Keratinocyte (primary cell): ENCODE measurements at regions not wholly inside any gene's neighbourhood (a gene's known extent, or its start where the extent isn't known, plus 50 kb on each side); places are given as distances from the start of the nearest gene placed in this dataset.
A peak's percentile ranks its signal among the peaks of the same experiment; 100 is the strongest.

Source experiments
- DNase-seq: peaks from one replicate; pipeline ENCODE4 v3.0.0-alpha.2; 2011; ENCODE audit warnings: low read depth, missing footprints, low spot score
- FAIRE-seq: peaks from 2 replicates; lab custom pipeline; 2011; peaks lifted over from hg19 to GRCh38; lab: Jason Lieb, UNC
- H2AFZ ChIP-seq: 2 replicates; pipeline ENCODE4 v1.6.0; 2012; ENCODE audit warnings: low read length, control low read depth, inconsistent platforms; ENCODE audit not compliant: control insufficient read depth
- H3K27ac ChIP-seq: 2 replicates; pipeline ENCODE4 v1.5.1; 2011; ENCODE audit warnings: low read length; ENCODE audit not compliant: control insufficient read depth, insufficient read depth
- H3K27me3 ChIP-seq: 3 replicates; pipeline ENCODE4 v1.6.0; 2011; ENCODE audit warnings: low read length; ENCODE audit not compliant: control insufficient read depth, insufficient read depth; ENCODE audit errors: extremely low read depth
- H3K36me3 ChIP-seq, 2 experiments: 2 replicates in 1 of 2; 3 replicates in 1 of 2; pipeline ENCODE4 v1.5.1; 2011; ENCODE audit warnings: low read length in 2 of 2, mild to moderate bottlenecking in 1 of 2; ENCODE audit not compliant: control insufficient read depth in 2 of 2, insufficient read depth in 2 of 2; ENCODE audit errors: extremely low read depth in 1 of 2
- H3K4me1 ChIP-seq: 3 replicates; pipeline ENCODE4 v1.5.1; 2011; ENCODE audit warnings: low read length; ENCODE audit not compliant: control insufficient read depth, insufficient read depth; ENCODE audit errors: extremely low read depth
- H3K4me2 ChIP-seq: 3 replicates; pipeline ENCODE4 v1.6.0; 2011; ENCODE audit warnings: low read depth, low read length; ENCODE audit not compliant: control insufficient read depth, insufficient read depth; ENCODE audit errors: extremely low read depth
- H3K4me3 ChIP-seq, 3 experiments: fragments of 200-600 bp in 1 of 3; sonication (generic) in 1 of 3; 2 replicates in 2 of 3; 3 replicates in 1 of 3; pipeline ENCODE4 v1.5.1; 2011 to 2016; ENCODE audit warnings: low read length in 3 of 3, mild to moderate bottlenecking in 3 of 3, control low read depth in 2 of 3, inconsistent platforms in 1 of 3, low read depth in 1 of 3, mixed read lengths in 1 of 3, mixed run types in 1 of 3, moderate library complexity in 1 of 3; ENCODE audit not compliant: control insufficient read depth in 2 of 3, insufficient read depth in 2 of 3; ENCODE audit errors: extremely low read depth in 1 of 3
- H3K79me2 ChIP-seq: 2 replicates; pipeline ENCODE4 v1.6.0; 2012; ENCODE audit warnings: low read length; ENCODE audit not compliant: control insufficient read depth, insufficient read depth
- H3K9ac ChIP-seq: 3 replicates; pipeline ENCODE4 v1.6.0; 2011; ENCODE audit warnings: low read length; ENCODE audit not compliant: control insufficient read depth, insufficient read depth; ENCODE audit errors: extremely low read depth
- H3K9me1 ChIP-seq: 3 replicates; pipeline ENCODE4 v1.6.0; 2011; ENCODE audit warnings: low read length; ENCODE audit not compliant: control insufficient read depth, insufficient read depth; ENCODE audit errors: extremely low read depth
- H3K9me3 ChIP-seq: 2 replicates; pipeline ENCODE4 v1.5.1; 2012; ENCODE audit warnings: low read depth, low read length; ENCODE audit not compliant: control insufficient read depth
- H4K20me1 ChIP-seq: 3 replicates; pipeline ENCODE4 v1.6.0; 2011; ENCODE audit warnings: low read length; ENCODE audit not compliant: control insufficient read depth, insufficient read depth; ENCODE audit errors: extremely low read depth
- CTCF ChIP-seq, 3 experiments: IDR thresholded peaks in 1 of 3; conservative IDR thresholded peaks in 1 of 3; optimal IDR thresholded peaks in 1 of 3; 2 replicates in 2 of 3; 3 replicates in 1 of 3; pipeline versions ENCODE3 to v1.5.1; 2011; ENCODE audit warnings: low read length in 3 of 3, mild to moderate bottlenecking in 3 of 3, moderate library complexity in 2 of 3, control low read depth in 1 of 3, inconsistent platforms in 1 of 3; ENCODE audit not compliant: insufficient read depth in 2 of 3; ENCODE audit errors: extremely low read depth in 1 of 3
- EZH2 ChIP-seq: IDR thresholded peaks from one replicate; pipeline ENCODE4 v1.6.1; 2012; ENCODE audit warnings: inconsistent platforms, mild to moderate bottlenecking, low read length, moderate library complexity
- dilution Hi-C: fragments of 300-500 bp; cut with MboI; formaldehyde crosslinking; loops from one replicate; pipeline ENCODE4 v1.7.0; 2020; ENCODE audit warnings: low sequenced_read_pairs; ENCODE audit not compliant: extremely low pct_ligation_motif_present

- no peak overlapping the region for H3K4me3 ChIP-seq
- no peaks in the 10 kb centered on the region for H4K20me1 ChIP-seq
- H3K4me1 ChIP-seq = peaks cover 6% of the 10 kb centered on the region
- H3K4me2 ChIP-seq = peak overlapping the region; percentile 8
- H3K79me2 ChIP-seq = no peaks in the 10 kb centered on the region
- DNase-seq = no peak
- H3K27me3 ChIP-seq = no peaks in the 10 kb centered on the region
- TF ChIP-seq CTCF (optimal IDR thresholded peaks at IDR 0.05 in 1 of 3, IDR thresholded peaks at IDR 0.05 in 1 of 3, conservative IDR thresholded peaks at IDR 0.05 in 1 of 3; ENCODE audit: extremely low read depth in 1 of 3, insufficient read depth in 2 of 3, low read length in 3 of 3) (no peak), EZH2 (no peak)
- dilution Hi-C loops = no loop called here
- H3K9me3 ChIP-seq = no peaks in the 10 kb centered on the region
- peak overlapping the region; percentile 44 for H3K27ac ChIP-seq
- no peaks in the 10 kb centered on the region for H3K9me1 ChIP-seq
- peak; percentile 9 for FAIRE-seq
- H2AFZ ChIP-seq = peak overlapping the region; percentile 27
- peak overlapping the region; percentile 22 for H3K9ac ChIP-seq
- no peaks in the 10 kb centered on the region for H3K36me3 ChIP-seq
Observed at GRCh38 chr1:186566140-186566855, 105.4 kb upstream of the PDC start.

GRCh38 chr1:186564582-186564981 lies 103.7 kb upstream of the PDC start:
- Histone ChIP-seq H3K4me1 (peaks cover 19% of the 10 kb centered on the region), H3K9ac (no peak overlapping the region), H3K27ac (no peak overlapping the region), H2AFZ (peak overlapping the region; percentile 46), H3K4me3 (no peak overlapping the region), H3K27me3 (no peaks in the 10 kb centered on the region), H3K4me2 (no peak overlapping the region), H3K36me3 (no peaks in the 10 kb centered on the region), H3K79me2 (no peaks in the 10 kb centered on the region), H4K20me1 (no peaks in the 10 kb centered on the region), H3K9me3 (no peaks in the 10 kb centered on the region), H3K9me1 (no peaks in the 10 kb centered on the region)
- no peak for DNase-seq
- dilution Hi-C loops = no loop called here
- FAIRE-seq = no peak
- TF ChIP-seq EZH2 = no peak
- no peak for TF ChIP-seq CTCF (optimal IDR thresholded peaks at IDR 0.05 in 1 of 3, IDR thresholded peaks at IDR 0.05 in 1 of 3, conservative IDR thresholded peaks at IDR 0.05 in 1 of 3; ENCODE audit: extremely low read depth in 1 of 3, insufficient read depth in 2 of 3, low read length in 3 of 3)
